ENCODE measurements at regions not wholly inside any gene's neighbourhood (a gene's known extent, or its start where the extent isn't known, plus 50 kb on each side); places are given as distances from the start of the nearest gene placed in this dataset.

DNA sequence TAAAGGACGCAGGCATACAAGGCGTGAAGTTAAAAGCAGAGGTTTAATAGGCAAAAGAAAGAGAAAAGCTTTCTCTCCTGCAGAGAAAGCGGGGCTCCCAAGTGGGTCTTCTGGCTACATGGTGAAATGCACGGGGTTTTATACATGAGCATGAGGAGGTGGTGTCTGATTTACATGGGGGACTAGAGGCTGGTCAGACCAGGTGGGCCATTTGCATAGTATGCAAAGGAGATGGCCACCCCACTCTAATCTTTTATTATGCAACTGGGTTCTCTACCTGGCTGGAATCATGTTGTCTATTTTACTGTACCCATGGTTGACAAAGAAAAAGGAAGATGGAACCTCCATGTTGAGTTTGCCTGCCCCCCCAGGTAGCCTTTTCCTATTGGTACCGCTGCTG, 356.2 kb downstream of the KCNJ3 start:
- Histone ChIP-seq H3K4me1 (no peaks in the 10 kb centered on the region), H3K9me3 (no peaks in the 10 kb centered on the region), H3K36me3 (no peaks in the 10 kb centered on the region), H3K27me3 (no peaks in the 10 kb centered on the region), H3K4me3 (no peak overlapping the region), H3K27ac (no peak overlapping the region)
- TF ChIP-seq CTCF (IDR thresholded peaks at IDR 0.05) = no peak
- DNase-seq = no peak
- intact Hi-C loops (cut with DNase I; ENCODE audit: low total_unique reads) = no loop called here

DNA sequence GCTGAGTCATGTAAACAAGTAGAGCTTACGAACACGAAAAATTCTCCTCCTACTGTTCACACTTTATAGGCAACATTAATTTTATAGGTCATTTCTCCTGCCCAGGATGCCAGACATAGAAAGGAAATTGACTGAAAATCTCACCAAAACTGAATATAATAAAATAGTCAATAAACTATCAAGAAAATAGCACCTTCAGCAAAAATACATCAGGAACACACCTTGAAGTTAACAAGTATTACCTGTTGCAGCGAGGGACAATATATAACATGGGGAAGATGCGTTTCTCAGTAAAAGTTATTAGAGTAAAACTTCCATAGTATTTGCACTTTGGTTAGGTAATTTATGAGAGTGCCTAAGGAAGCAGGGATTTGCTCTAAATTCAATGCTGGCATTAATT, 344.6 kb downstream of the KCNJ3 start:
- Histone ChIP-seq H3K36me3 (no peaks in the 10 kb centered on the region), H3K27ac (no peak overlapping the region), H3K4me3 (no peak overlapping the region), H3K9me3 (no peaks in the 10 kb centered on the region), H3K27me3 (no peaks in the 10 kb centered on the region), H3K4me1 (no peaks in the 10 kb centered on the region)
- no peak for TF ChIP-seq CTCF (IDR thresholded peaks at IDR 0.05)
- intact Hi-C loops (cut with DNase I; ENCODE audit: low total_unique reads) = no loop called here
- DNase-seq = no peak

GRCh38 chr2:155035308-155035707, 336.8 kb downstream of the KCNJ3 start:
- DNase-seq = no peak
- Histone ChIP-seq H3K36me3 (no peaks in the 10 kb centered on the region), H3K4me3 (no peak overlapping the region), H3K27me3 (no peaks in the 10 kb centered on the region), H3K9me3 (no peaks in the 10 kb centered on the region), H3K4me1 (no peaks in the 10 kb centered on the region), H3K27ac (no peak overlapping the region)
- TF ChIP-seq CTCF (IDR thresholded peaks at IDR 0.05) = no peak
- intact Hi-C loops (cut with DNase I; ENCODE audit: low total_unique reads) = no loop called here

DNA sequence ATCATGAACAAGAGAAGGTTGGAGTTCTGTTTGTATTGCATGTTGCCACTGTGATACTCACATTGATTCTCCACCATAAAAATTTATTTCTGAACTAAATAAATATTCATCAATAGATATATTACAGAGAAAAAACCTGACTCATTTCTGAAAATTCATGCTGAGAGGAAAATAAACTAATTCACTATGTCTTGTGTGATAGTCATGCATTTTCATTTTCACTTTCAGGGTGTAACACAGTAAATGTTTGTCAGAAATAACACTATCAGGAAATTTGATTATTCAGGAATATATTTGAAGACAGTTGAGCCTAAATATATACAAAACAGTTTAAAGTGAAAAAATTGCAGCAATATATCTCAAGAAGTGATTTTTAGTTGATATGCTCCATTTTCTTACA, 335.2 kb downstream of the KCNJ3 start:
- no peak for TF ChIP-seq CTCF (IDR thresholded peaks at IDR 0.05)
- Histone ChIP-seq H3K27ac (no peak overlapping the region), H3K4me1 (no peaks in the 10 kb centered on the region), H3K27me3 (no peaks in the 10 kb centered on the region), H3K9me3 (no peaks in the 10 kb centered on the region), H3K36me3 (no peaks in the 10 kb centered on the region), H3K4me3 (no peak overlapping the region)
- DNase-seq = no peak
- intact Hi-C loops (cut with DNase I; ENCODE audit: low total_unique reads) = no loop called here

GRCh38 chr2:155030296-155030695, 331.8 kb downstream of the KCNJ3 start:
- no peak for TF ChIP-seq CTCF (IDR thresholded peaks at IDR 0.05)
- no peaks in the 10 kb centered on the region for H3K27me3 ChIP-seq
- no peaks in the 10 kb centered on the region for H3K9me3 ChIP-seq
- no peak overlapping the region for H3K27ac ChIP-seq
- no peaks in the 10 kb centered on the region for H3K36me3 ChIP-seq
- no peak overlapping the region for H3K4me3 ChIP-seq
- intact Hi-C loops (cut with DNase I; ENCODE audit: low total_unique reads) = no loop called here
- H3K4me1 ChIP-seq = no peaks in the 10 kb centered on the region
- no peak for DNase-seq

GRCh38 chr2:155026651-155027174, 328.2 kb downstream of the KCNJ3 start:
- Histone ChIP-seq H3K27me3 (no peaks in the 10 kb centered on the region), H3K27ac (no peak overlapping the region), H3K4me3 (no peak overlapping the region), H3K36me3 (no peaks in the 10 kb centered on the region), H3K9me3 (no peaks in the 10 kb centered on the region), H3K4me1 (no peaks in the 10 kb centered on the region)
- no peak for DNase-seq
- TF ChIP-seq CTCF (IDR thresholded peaks at IDR 0.05) = no peak
- intact Hi-C loops (cut with DNase I; ENCODE audit: low total_unique reads) = no loop called here
